HCT116 (cell line): ENCODE measurements at regions not wholly inside any gene's neighbourhood (a gene's known extent, or its start where the extent isn't known, plus 50 kb on each side); places are given as distances from the start of the nearest gene placed in this dataset.

Experiments used
- ATAC-seq: fragments of 200-7000 bp; cut with Tn5 transposase; 2 replicates; pipeline ENCODE4 v1.9.1; 2020; ENCODE audit warnings: mild to moderate bottlenecking, moderate library complexity
- BruUV-seq: library from RNA; stranded (reverse); fragments of 400-500 nt; replicated peaks from 2 replicates; lab custom pipeline; 2021; lab: Mats Ljungman, UMichigan
- CTCF ChIA-PET: fragments of 300-600 bp; sonication (Branson Sonifier 250); formaldehyde crosslinking; loops from one replicate; lab custom pipeline; 2021; ENCODE audit warnings: antibody characterized with exemption; lab: Charles Lee
- POLR2A ChIA-PET: fragments of 300-600, 350-600 bp; sonication (Branson Sonifier 250); formaldehyde crosslinking; loops from one replicate; lab custom pipeline; 2021; ENCODE audit warnings: antibody characterized with exemption; lab: Charles Lee
- RAD21 ChIA-PET, 2 experiments: fragments of 300-600 bp; sonication (Branson Sonifier 250); formaldehyde crosslinking; loops; one replicate each; lab custom pipeline; 2023; ENCODE audit warnings: low total read pairs in 2 of 2; ENCODE audit not compliant: uncharacterized antibody in 2 of 2, unreplicated experiment in 2 of 2, low non-redundant PET in 1 of 2; lab: Charles Lee
- DNase-seq: peaks from one replicate; pipeline ENCODE4 v3.0.0-alpha.2; 2010; ENCODE audit warnings: low read depth, low spot score
- H2AFZ ChIP-seq: fragments of 200-600 bp; shearing (Covaris generic), sonication (generic); 2 replicates; pipeline ENCODE4 v1.6.1; 2017; ENCODE audit warnings: low read depth, mixed run types, mixed read lengths, antibody characterized with exemption, low read length; ENCODE audit not compliant: poor library complexity, severe bottlenecking
- H3K27ac ChIP-seq: 2 replicates; pipeline ENCODE4 v1.5.1; 2012; ENCODE audit warnings: low read depth, low read length
- H3K27me3 ChIP-seq: fragments of 200-600 bp; sonication (generic); 2 replicates; pipeline ENCODE4 v1.6.1; 2016; ENCODE audit warnings: mixed run types, low read length, mixed read lengths; ENCODE audit not compliant: insufficient read depth
- H3K36me3 ChIP-seq, 2 experiments: fragments of 200-500 bp in 1 of 2; fragments of 200-600 bp in 1 of 2; sonication (Bioruptor generic) in 1 of 2; sonication (generic) in 1 of 2; 2 replicates each; pipeline versions ENCODE4 v1.5.1 to v1.6.1; 2014 to 2016; ENCODE audit warnings: low read length in 2 of 2, inconsistent platforms in 1 of 2, mixed read lengths in 1 of 2, mixed run types in 1 of 2; ENCODE audit not compliant: insufficient read depth in 2 of 2, control insufficient read depth in 1 of 2
- H3K4me1 ChIP-seq, 2 experiments: fragments of 200-600 bp in 1 of 2; sonication (generic) in 1 of 2; 2 replicates each; pipeline versions ENCODE4 v1.5.1 to v1.6.1; 2012 to 2017; ENCODE audit warnings: low read length in 2 of 2, inconsistent platforms in 1 of 2, mild to moderate bottlenecking in 1 of 2, mixed read lengths in 1 of 2, mixed run types in 1 of 2, moderate library complexity in 1 of 2; ENCODE audit not compliant: insufficient read depth in 2 of 2, control insufficient read depth in 1 of 2
- H3K4me2 ChIP-seq: fragments of 200-600 bp; sonication (generic); 2 replicates; pipeline ENCODE4 v1.6.1; 2017; ENCODE audit warnings: mixed run types, low read length, mixed read lengths
- H3K4me3 ChIP-seq, 2 experiments: fragments of 200-600 bp in 1 of 2; sonication (generic) in 1 of 2; replicated peaks in 1 of 2; 2 replicates each; pipeline ENCODE4 v1.5.1; 2011 to 2016; ENCODE audit warnings: low read length in 2 of 2, control low read depth in 1 of 2, low read depth in 1 of 2, mild to moderate bottlenecking in 1 of 2, mixed read lengths in 1 of 2, mixed run types in 1 of 2
- H3K79me2 ChIP-seq: fragments of 200-600 bp; sonication (generic); 2 replicates; pipeline ENCODE4 v1.6.1; 2017; ENCODE audit warnings: mild to moderate bottlenecking, mixed run types, low read length, moderate library complexity, mixed read lengths; ENCODE audit not compliant: insufficient read depth
- H3K9ac ChIP-seq: fragments of 200-600 bp; sonication (generic); 2 replicates; pipeline ENCODE4 v1.6.1; 2016; ENCODE audit warnings: low read length, mixed read lengths
- H3K9me2 ChIP-seq: fragments of 200-600 bp; sonication (generic), shearing (Covaris generic); 2 replicates; pipeline ENCODE4 v1.6.1; 2017; ENCODE audit warnings: mixed run types, mild to moderate bottlenecking, moderate library complexity; ENCODE audit not compliant: insufficient read depth
- H3K9me3 ChIP-seq, 2 experiments: fragments of 200-500 bp in 1 of 2; fragments of 200-600 bp in 1 of 2; sonication (Bioruptor generic) in 1 of 2; sonication (generic) in 1 of 2; 2 replicates each; pipeline ENCODE4 v1.6.1; 2014 to 2017; ENCODE audit warnings: low read length in 2 of 2, mixed read lengths in 2 of 2, inconsistent platforms in 1 of 2, low read depth in 1 of 2, mild to moderate bottlenecking in 1 of 2, mixed run types in 1 of 2, moderate library complexity in 1 of 2; ENCODE audit not compliant: control insufficient read depth in 1 of 2, insufficient read depth in 1 of 2
- H4K20me1 ChIP-seq: fragments of 200-600 bp; sonication (generic), shearing (Covaris generic); 2 replicates; pipeline ENCODE4 v1.6.1; 2017; ENCODE audit warnings: mixed run types, mild to moderate bottlenecking, moderate library complexity; ENCODE audit not compliant: insufficient read depth
- CBX3 ChIP-seq: IDR thresholded peaks from 2 replicates; pipeline ENCODE4 v1.6.1; 2012; ENCODE audit warnings: low read depth
- CEBPB ChIP-seq: IDR thresholded peaks from 2 replicates; pipeline ENCODE4 v1.6.1; 2012; ENCODE audit warnings: low read depth
- EGR1 ChIP-seq: IDR thresholded peaks from 2 replicates; pipeline ENCODE4 v1.6.1; 2012; ENCODE audit warnings: low read depth
- ELF1 ChIP-seq: IDR thresholded peaks from 2 replicates; pipeline ENCODE4 v1.6.1; 2012; ENCODE audit warnings: low read depth, borderline replicate concordance
- EZH2 ChIP-seq: fragments of 200-600 bp; sonication (generic); IDR thresholded peaks from 2 replicates; pipeline ENCODE4 v1.6.1; 2017; ENCODE audit warnings: antibody characterized with exemption, mixed run types
- JUND ChIP-seq: IDR thresholded peaks from 2 replicates; pipeline ENCODE4 v1.6.1; 2012
- POLR2A ChIP-seq: IDR thresholded peaks from 2 replicates; pipeline ENCODE4 v1.7.0; 2011; ENCODE audit warnings: borderline replicate concordance; ENCODE audit not compliant: insufficient read depth, insufficient read length; ENCODE audit errors: extremely low read depth
- POLR2AphosphoS5 ChIP-seq: IDR thresholded peaks from 2 replicates; pipeline ENCODE4 v1.6.1; 2011; ENCODE audit warnings: mild to moderate bottlenecking, low read depth, low read length, moderate library complexity
- RAD21 ChIP-seq: IDR thresholded peaks from 2 replicates; pipeline ENCODE4 v1.6.1; 2012; ENCODE audit warnings: low read depth, mild to moderate bottlenecking
- SP1 ChIP-seq: IDR thresholded peaks from 2 replicates; pipeline ENCODE4 v1.6.1; 2012; ENCODE audit warnings: low read depth
- SRF ChIP-seq: IDR thresholded peaks from 2 replicates; pipeline ENCODE4 v1.6.1; 2012; ENCODE audit warnings: low read depth
- TCF7L2 ChIP-seq: IDR thresholded peaks from 2 replicates; pipeline ENCODE4 v1.7.0; 2011; ENCODE audit warnings: borderline replicate concordance, inconsistent platforms; ENCODE audit not compliant: insufficient read depth, insufficient read length; ENCODE audit errors: extremely low read depth
- YY1 ChIP-seq: IDR thresholded peaks from 2 replicates; pipeline ENCODE4 v1.6.1; 2011; ENCODE audit warnings: low read length, low read depth, moderate library complexity, mild to moderate bottlenecking; ENCODE audit not compliant: insufficient replicate concordance; ENCODE audit errors: extremely low read depth
- ZFX ChIP-seq: fragments of 450-650 bp; IDR thresholded peaks from 2 replicates; pipeline ENCODE4 v1.6.1; 2017
- ZNF274 ChIP-seq: fragments of 200-500 bp; sonication (Bioruptor generic); IDR thresholded peaks from 2 replicates; pipeline ENCODE4 v1.6.1; 2014; ENCODE audit warnings: mild to moderate bottlenecking, low read depth, low read length, inconsistent platforms
- intact Hi-C: fragments of 100-400 bp; cut with micrococcal nuclease; formaldehyde crosslinking; loops from 2 replicates; pipeline ENCODE4 v1.10.0; 2022
- TF ChIP-seq, protein P1 (sequence below): IDR thresholded peaks from 2 replicates; pipeline ENCODE4 v1.6.1; 2011; ENCODE audit warnings: mild to moderate bottlenecking, low read length, moderate library complexity; ENCODE audit not compliant: insufficient replicate concordance; ENCODE audit errors: extremely low read depth
- TF ChIP-seq, protein P2 (sequence below): IDR thresholded peaks from 2 replicates; pipeline ENCODE4 v1.6.1; 2012; ENCODE audit warnings: low read depth

DNA sequence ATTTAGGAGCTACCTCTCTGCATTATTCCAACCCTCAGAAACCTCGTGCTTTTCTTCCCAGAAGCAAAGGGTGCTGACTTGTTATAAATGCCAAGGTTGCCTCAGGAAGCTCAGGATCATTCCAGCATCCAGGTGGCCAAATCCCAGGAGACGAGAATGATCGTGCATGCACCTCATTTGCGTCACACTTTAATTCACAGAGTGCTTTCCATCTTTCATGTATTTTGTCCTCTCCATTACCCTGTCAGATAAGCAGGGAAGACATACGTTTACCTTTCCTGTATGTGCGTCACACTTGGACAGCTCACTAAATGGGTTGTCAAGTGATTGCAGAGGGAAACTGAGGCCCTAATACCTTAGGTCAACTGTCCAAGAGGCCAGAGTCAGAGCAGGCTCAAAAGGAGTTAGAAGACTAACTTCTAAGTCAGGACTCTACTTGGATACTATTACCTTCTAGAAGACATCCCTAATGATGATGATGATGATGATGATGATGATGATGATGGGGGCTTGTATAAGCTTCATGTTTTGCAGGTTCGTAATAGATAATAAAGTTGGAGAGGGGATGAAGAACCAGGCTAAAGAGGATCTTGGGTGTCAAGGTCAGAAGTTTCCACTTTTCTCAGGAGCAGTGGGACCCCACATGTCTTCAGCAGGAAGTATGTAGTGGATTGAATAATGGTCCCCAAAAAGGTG lies 150.6 kb upstream of the TNRC6C start:
- no peak overlapping the region for H3K4me2 ChIP-seq
- intact Hi-C loops, result no loop called here
- no peak overlapping the region for H3K27ac ChIP-seq
- POLR2A ChIA-PET, result no interaction called here
- no peak for TF ChIP-seq ZNF274
- TF ChIP-seq ZFX, result no peak
- no peak for TF ChIP-seq SRF
- TF ChIP-seq TCF7L2, result no peak
- no peak for TF ChIP-seq POLR2AphosphoS5
- TF ChIP-seq EGR1, result no peak
- TF ChIP-seq, protein P1, sequence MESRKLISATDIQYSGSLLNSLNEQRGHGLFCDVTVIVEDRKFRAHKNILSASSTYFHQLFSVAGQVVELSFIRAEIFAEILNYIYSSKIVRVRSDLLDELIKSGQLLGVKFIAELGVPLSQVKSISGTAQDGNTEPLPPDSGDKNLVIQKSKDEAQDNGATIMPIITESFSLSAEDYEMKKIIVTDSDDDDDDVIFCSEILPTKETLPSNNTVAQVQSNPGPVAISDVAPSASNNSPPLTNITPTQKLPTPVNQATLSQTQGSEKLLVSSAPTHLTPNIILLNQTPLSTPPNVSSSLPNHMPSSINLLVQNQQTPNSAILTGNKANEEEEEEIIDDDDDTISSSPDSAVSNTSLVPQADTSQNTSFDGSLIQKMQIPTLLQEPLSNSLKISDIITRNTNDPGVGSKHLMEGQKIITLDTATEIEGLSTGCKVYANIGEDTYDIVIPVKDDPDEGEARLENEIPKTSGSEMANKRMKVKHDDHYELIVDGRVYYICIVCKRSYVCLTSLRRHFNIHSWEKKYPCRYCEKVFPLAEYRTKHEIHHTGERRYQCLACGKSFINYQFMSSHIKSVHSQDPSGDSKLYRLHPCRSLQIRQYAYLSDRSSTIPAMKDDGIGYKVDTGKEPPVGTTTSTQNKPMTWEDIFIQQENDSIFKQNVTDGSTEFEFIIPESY, result no peak
- no peak for TF ChIP-seq CEBPB
- no peak for TF ChIP-seq CBX3
- no peak for TF ChIP-seq RAD21
- no peak for TF ChIP-seq ELF1
- TF ChIP-seq EZH2, result no peak
- no peak for TF ChIP-seq POLR2A
- TF ChIP-seq SP1, result no peak
- TF ChIP-seq YY1, result no peak
- no peak for TF ChIP-seq JUND
- TF ChIP-seq, protein P2, sequence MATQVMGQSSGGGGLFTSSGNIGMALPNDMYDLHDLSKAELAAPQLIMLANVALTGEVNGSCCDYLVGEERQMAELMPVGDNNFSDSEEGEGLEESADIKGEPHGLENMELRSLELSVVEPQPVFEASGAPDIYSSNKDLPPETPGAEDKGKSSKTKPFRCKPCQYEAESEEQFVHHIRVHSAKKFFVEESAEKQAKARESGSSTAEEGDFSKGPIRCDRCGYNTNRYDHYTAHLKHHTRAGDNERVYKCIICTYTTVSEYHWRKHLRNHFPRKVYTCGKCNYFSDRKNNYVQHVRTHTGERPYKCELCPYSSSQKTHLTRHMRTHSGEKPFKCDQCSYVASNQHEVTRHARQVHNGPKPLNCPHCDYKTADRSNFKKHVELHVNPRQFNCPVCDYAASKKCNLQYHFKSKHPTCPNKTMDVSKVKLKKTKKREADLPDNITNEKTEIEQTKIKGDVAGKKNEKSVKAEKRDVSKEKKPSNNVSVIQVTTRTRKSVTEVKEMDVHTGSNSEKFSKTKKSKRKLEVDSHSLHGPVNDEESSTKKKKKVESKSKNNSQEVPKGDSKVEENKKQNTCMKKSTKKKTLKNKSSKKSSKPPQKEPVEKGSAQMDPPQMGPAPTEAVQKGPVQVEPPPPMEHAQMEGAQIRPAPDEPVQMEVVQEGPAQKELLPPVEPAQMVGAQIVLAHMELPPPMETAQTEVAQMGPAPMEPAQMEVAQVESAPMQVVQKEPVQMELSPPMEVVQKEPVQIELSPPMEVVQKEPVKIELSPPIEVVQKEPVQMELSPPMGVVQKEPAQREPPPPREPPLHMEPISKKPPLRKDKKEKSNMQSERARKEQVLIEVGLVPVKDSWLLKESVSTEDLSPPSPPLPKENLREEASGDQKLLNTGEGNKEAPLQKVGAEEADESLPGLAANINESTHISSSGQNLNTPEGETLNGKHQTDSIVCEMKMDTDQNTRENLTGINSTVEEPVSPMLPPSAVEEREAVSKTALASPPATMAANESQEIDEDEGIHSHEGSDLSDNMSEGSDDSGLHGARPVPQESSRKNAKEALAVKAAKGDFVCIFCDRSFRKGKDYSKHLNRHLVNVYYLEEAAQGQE, result no peak
- no peak overlapping the region for H3K9ac ChIP-seq
- no peaks in the 10 kb centered on the region for H3K9me3 ChIP-seq
- ATAC-seq (no peak), DNase-seq (no peak)
- no peaks in the 10 kb centered on the region for H3K9me2 ChIP-seq
- H3K4me1 ChIP-seq, result peaks cover 0 to 4% of the 10 kb centered on the region in 2 experiments; a peak in 1 of 4 replicates
- H2AFZ ChIP-seq, result no peak overlapping the region
- CTCF ChIA-PET, result no interaction called here
- peaks cover 21% of the 10 kb centered on the region; the same call in 1 of the 2 replicates for H3K27me3 ChIP-seq
- H3K36me3 ChIP-seq, result no peaks in the 10 kb centered on the region
- no TSS peak for BruUV-seq
- H3K4me3 ChIP-seq, result no peak overlapping the region
- no peaks in the 10 kb centered on the region for H4K20me1 ChIP-seq
- RAD21 ChIA-PET, result no interaction called here
- no peaks in the 10 kb centered on the region for H3K79me2 ChIP-seq
